IMR-90 (cell line): ENCODE measurements at regions not wholly inside any gene's neighbourhood (a gene's known extent, or its start where the extent isn't known, plus 50 kb on each side); places are given as distances from the start of the nearest gene placed in this dataset.

Experiments
- BHLHE40 ChIP-seq: fragments of 150-350 bp; IDR thresholded peaks from 2 replicates; pipeline ENCODE4 v1.6.1; 2016; ENCODE audit warnings: mild to moderate bottlenecking, low read depth, low read length
- CTCF ChIP-seq: conservative IDR thresholded peaks from 2 replicates; pipeline ENCODE4 v1.5.1; 2012; ENCODE audit warnings: mild to moderate bottlenecking, low read depth, low read length, improper control_type of control experiment
- MAZ ChIP-seq: IDR thresholded peaks from 2 replicates; pipeline ENCODE4 v1.6.1; 2012; ENCODE audit warnings: low read depth, mild to moderate bottlenecking, low read length, improper control_type of control experiment, moderate library complexity, borderline replicate concordance
- POLR2A ChIP-seq: IDR thresholded peaks from 2 replicates; pipeline ENCODE4 v1.6.1; 2012; ENCODE audit warnings: mild to moderate bottlenecking, low read depth, low read length
- RAD21 ChIP-seq: IDR thresholded peaks from 2 replicates; pipeline ENCODE4 v1.6.1; 2012; ENCODE audit warnings: low read length, improper control_type of control experiment
- RFX5 ChIP-seq: IDR thresholded peaks from 2 replicates; pipeline ENCODE4 v1.8.0; 2012; ENCODE audit warnings: low read depth, mild to moderate bottlenecking, low read length, moderate library complexity

GRCh38 chr18:79583426-79583825 lies 96.2 kb upstream of the CTDP1 start:
- TF ChIP-seq RAD21, result no peak
- TF ChIP-seq CTCF, result no peak
- TF ChIP-seq RFX5, result no peak
- TF ChIP-seq BHLHE40, result no peak
- TF ChIP-seq POLR2A, result no peak
- no peak for TF ChIP-seq MAZ
